Thyroid gland (tissue), 4 donors: ENCODE measurements at regions not wholly inside any gene's neighbourhood (a gene's known extent, or its start where the extent isn't known, plus 50 kb on each side); places are given as distances from the start of the nearest gene placed in this dataset.

Source experiments
- DNase-seq, 2 donors: peaks; one replicate each; pipeline ENCODE4 v3.0.0-alpha.2; 2019
- H3K27ac ChIP-seq, 3 donors: fragments of 200-600 bp; sonication (generic); 1 replicate in 2 of 3; 2 replicates in 1 of 3; pipeline ENCODE4 v1.5.1; 2016 to 2019; ENCODE audit warnings: mild to moderate bottlenecking in 1 of 3, moderate library complexity in 1 of 3
- H3K27me3 ChIP-seq: fragments of 200-600 bp; sonication (generic); one replicate; pipeline ENCODE4 v1.5.1; 2019
- H3K36me3 ChIP-seq, 2 donors: fragments of 200-600 bp; sonication (generic); one replicate each; pipeline ENCODE4 v1.5.1; 2016 to 2019
- H3K4me1 ChIP-seq, 2 donors: fragments of 200-600 bp; sonication (generic); one replicate each; pipeline ENCODE4 v1.5.1; 2017 to 2019
- H3K4me3 ChIP-seq, 3 donors: fragments of 200-600 bp; sonication (generic); replicated peaks in 1 of 3; 1 replicate in 2 of 3; 2 replicates in 1 of 3; pipeline ENCODE4 v1.5.1; 2016; ENCODE audit warnings: mild to moderate bottlenecking in 1 of 3
- H3K9me3 ChIP-seq: fragments of 200-600 bp; sonication (generic); one replicate; pipeline ENCODE4 v1.5.1; 2017
- POLR2A ChIP-seq, 2 donors: fragments of 450-650 bp; IDR thresholded peaks; one replicate each; pipeline ENCODE4 v1.6.1; 2017; ENCODE audit warnings: antibody characterized with exemption in 2 of 2, mild to moderate bottlenecking in 2 of 2, moderate library complexity in 1 of 2
- WGBS, 2 donors: methylation state at CpG; one replicate each; pipeline ENCODE4 v1.1.5; 2017; 5-methylcytosine and 5-hydroxymethylcytosine counted together
- intact Hi-C: fragments of 100-400 bp; cut with DNase I; formaldehyde crosslinking; loops from one replicate; pipeline ENCODE4 v1.15.1; 2023
- TF ChIP-seq, protein P1 (sequence below), 6 experiments: fragments of 200-600 bp in 3 of 6; fragments of 450-650 bp in 3 of 6; sonication (generic) in 3 of 6; IDR thresholded peaks; one replicate each; pipeline ENCODE4 v1.5.1; 2016 to 2019; ENCODE audit warnings: antibody characterized with exemption in 6 of 6, mild to moderate bottlenecking in 2 of 6, inconsistent platforms in 1 of 6, moderate library complexity in 1 of 6

- Histone ChIP-seq H3K9me3 (no peaks in the 10 kb centered on the region), H3K4me1 (peaks cover 17 to 29% of the 10 kb centered on the region in 2 donors), H3K36me3 (no peaks in the 10 kb centered on the region), H3K27ac (peak overlapping the region in 1 of 3 donors; percentile 89), H3K27me3 (no peaks in the 10 kb centered on the region), H3K4me3 (no peak overlapping the region)
- no peak for TF ChIP-seq POLR2A (IDR thresholded peaks at IDR 0.05)
- TF ChIP-seq, protein P1, sequence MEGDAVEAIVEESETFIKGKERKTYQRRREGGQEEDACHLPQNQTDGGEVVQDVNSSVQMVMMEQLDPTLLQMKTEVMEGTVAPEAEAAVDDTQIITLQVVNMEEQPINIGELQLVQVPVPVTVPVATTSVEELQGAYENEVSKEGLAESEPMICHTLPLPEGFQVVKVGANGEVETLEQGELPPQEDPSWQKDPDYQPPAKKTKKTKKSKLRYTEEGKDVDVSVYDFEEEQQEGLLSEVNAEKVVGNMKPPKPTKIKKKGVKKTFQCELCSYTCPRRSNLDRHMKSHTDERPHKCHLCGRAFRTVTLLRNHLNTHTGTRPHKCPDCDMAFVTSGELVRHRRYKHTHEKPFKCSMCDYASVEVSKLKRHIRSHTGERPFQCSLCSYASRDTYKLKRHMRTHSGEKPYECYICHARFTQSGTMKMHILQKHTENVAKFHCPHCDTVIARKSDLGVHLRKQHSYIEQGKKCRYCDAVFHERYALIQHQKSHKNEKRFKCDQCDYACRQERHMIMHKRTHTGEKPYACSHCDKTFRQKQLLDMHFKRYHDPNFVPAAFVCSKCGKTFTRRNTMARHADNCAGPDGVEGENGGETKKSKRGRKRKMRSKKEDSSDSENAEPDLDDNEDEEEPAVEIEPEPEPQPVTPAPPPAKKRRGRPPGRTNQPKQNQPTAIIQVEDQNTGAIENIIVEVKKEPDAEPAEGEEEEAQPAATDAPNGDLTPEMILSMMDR (IDR thresholded peaks at IDR 0.05) = no peak
- DNase-seq = no peak
- WGBS, 2 donors = 91 to 93% methylated on average over 1 of the region's 1 CpG
- intact Hi-C loops = no loop called here
These were observed 195.8 kb downstream of the NXNL2 start for GRCh38 chr9:88730780-88731179.

- Histone ChIP-seq H3K9me3 (no peaks in the 10 kb centered on the region), H3K4me3 (no peak overlapping the region), H3K36me3 (no peaks in the 10 kb centered on the region), H3K27me3 (no peaks in the 10 kb centered on the region), H3K27ac (peak overlapping the region; percentile 41 to 89 (median 83)), H3K4me1 (peaks cover 17 to 36% of the 10 kb centered on the region in 2 donors)
- WGBS, 2 donors = 53 to 59% methylated on average over 4 of the region's 4 CpGs
- peak; percentile 78 to 83 for DNase-seq
- intact Hi-C loops = no loop called here
- TF ChIP-seq POLR2A (IDR thresholded peaks at IDR 0.05) = no peak
- TF ChIP-seq, protein P1 (IDR thresholded peaks at IDR 0.05) = no peak
These were observed 197.2 kb downstream of the NXNL2 start for GRCh38 chr9:88732128-88732527.

DNA sequence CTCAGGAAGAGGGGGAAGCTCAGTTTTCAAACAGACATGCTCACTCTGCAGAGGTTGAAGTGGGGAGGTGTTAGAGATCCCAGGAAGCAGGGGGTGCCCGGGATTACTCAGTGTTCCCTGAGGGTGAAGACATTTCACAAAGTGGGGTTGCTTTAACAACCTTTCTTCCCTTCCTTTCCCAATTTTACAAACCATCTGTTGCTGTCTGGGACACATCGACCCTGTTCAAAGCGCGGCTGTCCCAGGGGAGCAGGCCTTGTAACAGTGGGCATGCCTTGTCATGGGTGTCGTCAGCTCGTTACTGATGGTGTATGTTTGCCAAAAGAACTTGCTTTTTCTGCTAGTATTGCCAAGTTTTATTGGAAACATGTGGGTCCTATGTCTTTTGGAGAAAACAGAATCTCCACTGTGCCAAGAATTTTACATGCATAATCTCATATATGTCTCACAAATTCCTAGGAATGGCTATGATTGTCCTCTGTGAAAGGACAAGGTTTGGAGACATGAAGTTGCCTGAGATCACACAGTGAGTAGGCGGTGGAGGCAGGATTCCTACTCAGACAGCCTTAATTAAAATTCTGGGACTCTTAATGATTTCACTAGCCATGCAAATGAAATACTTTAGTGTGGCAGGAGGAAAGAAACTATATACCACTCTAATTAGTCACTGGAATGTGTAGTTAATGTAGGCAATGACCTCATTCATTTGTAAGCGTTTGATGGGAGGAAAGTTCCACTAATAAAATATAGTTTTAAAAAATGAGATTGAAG lies 198.9 kb downstream of the NXNL2 start:
- no peak overlapping the region for H3K4me3 ChIP-seq
- H3K4me1 ChIP-seq = peaks cover 21 to 40% of the 10 kb centered on the region in 2 donors
- intact Hi-C loops = no loop called here
- H3K36me3 ChIP-seq = no peaks in the 10 kb centered on the region
- WGBS, 2 donors = 69 to 77% methylated on average over 8 of the region's 8 CpGs
- no peak for DNase-seq
- H3K27me3 ChIP-seq = no peaks in the 10 kb centered on the region
- H3K27ac ChIP-seq = peak overlapping the region in 2 of 3 donors; percentile 83 to 89
- TF ChIP-seq, protein P1 (IDR thresholded peaks at IDR 0.05) = no peak
- no peak for TF ChIP-seq POLR2A (IDR thresholded peaks at IDR 0.05)
- H3K9me3 ChIP-seq = no peaks in the 10 kb centered on the region

DNA sequence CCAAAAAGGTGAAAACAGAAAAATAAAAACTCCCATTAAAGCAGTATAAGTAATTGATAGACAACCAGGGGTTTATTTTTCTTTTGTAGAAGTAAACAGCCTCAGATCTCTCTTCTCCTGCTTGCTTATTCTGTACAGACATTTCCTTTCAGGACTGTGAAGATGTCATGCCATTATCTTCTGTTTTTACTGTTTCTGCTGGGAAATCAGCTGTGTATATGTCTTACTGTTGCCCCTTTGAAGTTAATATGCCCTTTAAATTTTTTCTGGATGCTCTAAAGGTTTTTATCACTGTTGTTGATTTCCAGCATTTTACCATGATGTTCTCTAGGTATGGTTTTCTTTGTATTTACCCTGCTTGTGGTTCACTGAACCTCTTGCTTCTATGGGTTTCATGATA lies 199.5 kb downstream of the NXNL2 start:
- H3K9me3 ChIP-seq = no peaks in the 10 kb centered on the region
- H3K4me1 ChIP-seq = peaks cover 28 to 47% of the 10 kb centered on the region in 2 donors
- H3K36me3 ChIP-seq = no peaks in the 10 kb centered on the region
- no peaks in the 10 kb centered on the region for H3K27me3 ChIP-seq
- no peak for TF ChIP-seq POLR2A (IDR thresholded peaks at IDR 0.05)
- TF ChIP-seq, protein P1 (IDR thresholded peaks at IDR 0.05) = no peak
- peak overlapping the region in 1 of 3 donors; percentile 89 for H3K27ac ChIP-seq
- no peak for DNase-seq
- intact Hi-C loops = no loop called here
- H3K4me3 ChIP-seq = no peak overlapping the region

DNA sequence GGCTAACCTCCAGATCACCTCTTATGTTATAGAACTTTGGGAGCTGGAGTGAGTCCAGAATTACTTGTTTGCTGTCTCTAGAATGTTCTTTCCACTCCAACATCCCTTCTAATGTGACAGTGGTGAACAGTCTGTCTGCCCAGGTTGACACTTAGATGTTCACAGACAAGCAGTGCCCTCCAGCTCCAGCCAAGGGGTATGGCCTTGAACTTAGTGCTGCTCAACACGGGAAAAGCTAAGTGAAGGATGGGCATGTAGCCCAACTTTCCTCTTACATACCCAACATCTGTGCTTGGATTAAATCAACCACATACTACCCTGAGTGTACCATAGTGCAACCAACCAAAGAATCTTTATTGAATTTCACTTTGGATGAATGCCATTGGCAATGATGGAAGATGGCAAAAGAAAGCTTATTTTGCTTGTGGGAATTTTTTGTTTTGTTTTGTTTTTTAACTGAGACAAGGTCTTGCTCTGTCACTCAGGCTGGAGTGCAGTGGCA lies 201.2 kb downstream of the NXNL2 start:
- Histone ChIP-seq H3K27ac (peak overlapping the region in 2 of 3 donors; percentile 13 to 56), H3K9me3 (no peaks in the 10 kb centered on the region), H3K36me3 (no peaks in the 10 kb centered on the region), H3K27me3 (no peaks in the 10 kb centered on the region), H3K4me3 (no peak overlapping the region), H3K4me1 (peaks cover 26 to 49% of the 10 kb centered on the region in 2 donors)
- TF ChIP-seq, protein P1 (IDR thresholded peaks at IDR 0.05) = peak in 1 of 6 experiments; percentile 17
- no peak for TF ChIP-seq POLR2A (IDR thresholded peaks at IDR 0.05)
- intact Hi-C loops = no loop called here
- 17 to 18% methylated on average over 1 of the region's 1 CpG for WGBS, 2 donors
- peak; percentile 36 to 43 for DNase-seq
